NCI-H1436 treated with DMSO at 0.1 percent for 48 hours (cell line): ENCODE measurements at regions not wholly inside any gene's neighbourhood (a gene's known extent, or its start where the extent isn't known, plus 50 kb on each side); places are given as distances from the start of the nearest gene placed in this dataset.

Experiments
- DNase-seq: peaks from one replicate; lab custom pipeline; 2025; lab: John Stamatoyannopoulos, UW

DNA sequence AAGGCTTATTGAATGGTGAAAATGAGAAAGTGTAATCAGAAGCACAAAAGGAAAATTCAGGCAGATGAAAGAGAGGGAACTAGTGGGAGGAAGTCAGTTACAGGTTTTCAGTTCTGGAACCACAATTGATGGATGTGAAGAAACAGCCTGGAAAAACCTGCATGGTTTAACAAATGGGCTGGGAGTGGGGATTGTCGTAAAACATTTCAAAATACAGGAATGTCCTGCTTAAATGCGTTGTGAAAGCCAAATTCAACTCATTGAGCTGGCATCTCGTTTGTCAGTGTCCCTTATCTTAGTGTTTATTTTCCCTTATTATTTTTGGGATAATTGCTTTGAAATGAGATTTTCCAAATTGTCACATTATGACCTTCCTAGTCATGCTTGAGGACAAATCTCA, 106.5 kb upstream of the RFC3 start:
- DNase-seq = no peak

DNA sequence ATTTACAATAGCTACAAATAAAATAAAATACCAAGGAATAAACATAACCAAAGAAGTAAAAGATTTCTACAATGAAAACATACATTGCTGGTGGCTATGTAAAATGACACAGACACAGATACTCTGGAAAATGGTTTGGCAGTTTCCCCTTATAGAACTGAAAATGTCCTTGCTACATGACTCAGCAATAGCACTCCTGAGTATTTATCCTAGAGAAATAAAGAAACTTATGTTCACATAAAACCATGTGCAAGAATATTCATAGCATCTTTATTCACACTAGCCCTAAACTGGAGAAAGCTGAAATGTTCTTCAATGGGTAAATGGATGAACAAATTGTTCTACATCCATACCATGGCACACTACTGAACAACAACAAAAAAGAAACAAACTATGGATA, 100.2 kb upstream of the RFC3 start:
- DNase-seq = no peak

DNA sequence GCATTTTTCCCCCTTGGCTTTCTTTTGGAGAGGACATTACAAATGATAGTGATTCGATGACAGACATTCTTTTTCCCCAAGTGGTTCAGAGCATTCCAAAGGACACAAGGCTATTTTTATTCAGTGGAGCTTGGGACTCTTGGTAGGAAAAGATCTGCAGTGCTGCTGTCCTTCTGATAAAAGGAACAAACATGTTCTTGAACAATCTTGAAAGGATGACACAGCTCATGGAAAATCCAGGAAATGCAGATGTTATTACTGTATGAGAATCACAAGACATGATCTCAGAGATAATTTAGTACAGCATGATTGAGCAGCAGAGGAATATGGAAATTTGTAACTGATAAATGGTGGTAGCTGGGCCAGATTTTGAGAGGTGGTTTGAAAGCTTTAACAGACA, 96.2 kb upstream of the RFC3 start:
- no peak for DNase-seq

DNA sequence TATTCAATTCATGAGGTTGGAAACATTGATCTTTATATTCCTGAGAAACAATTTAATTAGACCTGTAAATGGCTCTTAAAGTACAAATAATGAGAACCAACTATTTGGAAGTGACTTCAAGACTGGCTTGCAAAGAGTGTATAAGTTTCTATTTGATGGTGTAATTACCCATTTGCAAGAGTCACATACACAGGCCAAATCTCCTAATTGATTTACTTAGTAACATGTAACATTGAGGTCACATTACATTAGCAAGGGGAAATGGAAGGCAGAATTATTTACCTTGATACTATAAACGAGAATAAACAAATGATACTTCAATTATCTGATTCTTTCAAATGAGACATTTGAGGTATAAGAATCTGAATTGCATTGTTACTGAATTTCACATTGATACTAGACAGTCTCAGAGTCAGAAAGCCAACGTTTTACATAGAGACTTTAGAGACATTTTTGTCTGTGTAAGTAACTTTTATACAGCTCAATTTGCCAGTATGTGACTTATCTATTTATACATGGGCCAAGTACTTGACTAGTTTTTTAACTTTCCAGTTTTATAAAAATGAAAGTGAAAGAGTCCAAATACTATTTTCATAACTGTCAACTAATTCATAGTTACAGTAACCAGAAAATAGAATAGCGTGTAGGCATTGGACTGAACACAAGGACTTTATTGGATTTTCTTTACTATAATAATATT, 95.6 kb upstream of the RFC3 start:
- no peak for DNase-seq

DNA sequence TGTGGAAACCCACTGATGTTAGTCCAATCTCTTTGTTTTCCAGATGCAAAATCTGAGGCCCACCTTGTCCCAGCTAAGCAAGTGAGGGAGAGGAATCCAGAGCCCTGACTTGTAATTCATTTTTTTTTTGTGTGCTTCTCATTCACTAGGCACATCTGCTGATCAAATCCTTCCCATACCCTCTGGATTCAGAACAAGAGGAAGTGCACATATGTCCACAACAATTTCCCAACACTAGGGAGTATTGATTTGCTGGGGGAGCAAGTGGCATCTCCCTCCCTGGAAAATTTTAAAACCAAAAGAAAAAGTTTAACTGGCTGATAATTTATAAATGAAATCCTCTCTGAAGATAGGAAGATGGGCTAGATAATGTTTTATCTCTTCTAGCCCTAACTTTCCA, 94.6 kb upstream of the RFC3 start:
- DNase-seq = no peak

DNA sequence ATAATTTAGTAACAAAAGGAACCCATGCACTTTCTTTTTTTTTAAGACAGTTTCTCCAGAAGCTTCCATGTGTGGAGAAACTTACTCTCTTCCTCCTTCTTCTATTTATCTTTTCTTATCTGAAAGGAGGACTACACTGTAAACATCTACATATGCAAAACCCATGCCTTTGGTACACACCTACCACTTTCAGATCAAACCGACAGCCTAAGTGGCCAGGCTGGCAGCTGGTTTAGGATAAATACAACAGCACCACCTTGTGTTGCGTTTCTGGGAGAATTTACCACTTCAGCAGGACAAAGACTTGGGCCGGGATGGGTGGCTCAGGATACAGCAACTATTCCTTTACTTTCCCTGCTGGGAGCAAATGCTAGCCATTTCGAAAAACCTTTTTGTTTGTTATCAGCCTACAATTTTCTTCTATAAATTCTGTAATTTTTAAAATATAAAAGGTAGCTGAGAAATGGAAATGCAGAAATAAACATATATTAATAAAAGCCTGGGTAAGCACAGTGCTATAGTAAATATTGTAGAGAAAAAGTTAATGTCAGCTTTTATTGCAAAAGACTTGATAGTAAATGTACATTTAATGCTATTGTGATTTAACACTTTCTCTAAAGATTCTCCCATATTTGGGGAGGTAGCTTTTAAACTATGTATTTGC, 94.0 kb upstream of the RFC3 start:
- DNase-seq = no peak

DNA sequence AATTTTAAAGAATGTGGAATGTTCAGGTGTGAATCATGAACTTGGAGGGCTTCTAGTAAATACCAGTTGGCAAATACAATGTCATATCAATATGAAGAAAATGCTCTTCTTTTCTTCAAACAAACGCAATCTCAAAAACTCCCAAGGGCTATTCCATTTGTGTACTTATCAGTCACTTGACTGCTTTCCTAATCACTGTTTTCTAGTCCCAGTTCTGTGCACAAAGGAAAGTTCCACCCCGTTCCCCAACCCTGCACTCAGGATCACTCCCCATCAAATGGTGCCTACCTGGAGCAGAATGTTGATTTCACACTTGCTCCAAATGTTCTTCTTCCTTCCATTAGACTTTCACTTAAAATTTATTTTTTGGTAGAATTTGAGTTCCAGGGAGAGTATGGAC, 92.6 kb upstream of the RFC3 start:
- DNase-seq = no peak

DNA sequence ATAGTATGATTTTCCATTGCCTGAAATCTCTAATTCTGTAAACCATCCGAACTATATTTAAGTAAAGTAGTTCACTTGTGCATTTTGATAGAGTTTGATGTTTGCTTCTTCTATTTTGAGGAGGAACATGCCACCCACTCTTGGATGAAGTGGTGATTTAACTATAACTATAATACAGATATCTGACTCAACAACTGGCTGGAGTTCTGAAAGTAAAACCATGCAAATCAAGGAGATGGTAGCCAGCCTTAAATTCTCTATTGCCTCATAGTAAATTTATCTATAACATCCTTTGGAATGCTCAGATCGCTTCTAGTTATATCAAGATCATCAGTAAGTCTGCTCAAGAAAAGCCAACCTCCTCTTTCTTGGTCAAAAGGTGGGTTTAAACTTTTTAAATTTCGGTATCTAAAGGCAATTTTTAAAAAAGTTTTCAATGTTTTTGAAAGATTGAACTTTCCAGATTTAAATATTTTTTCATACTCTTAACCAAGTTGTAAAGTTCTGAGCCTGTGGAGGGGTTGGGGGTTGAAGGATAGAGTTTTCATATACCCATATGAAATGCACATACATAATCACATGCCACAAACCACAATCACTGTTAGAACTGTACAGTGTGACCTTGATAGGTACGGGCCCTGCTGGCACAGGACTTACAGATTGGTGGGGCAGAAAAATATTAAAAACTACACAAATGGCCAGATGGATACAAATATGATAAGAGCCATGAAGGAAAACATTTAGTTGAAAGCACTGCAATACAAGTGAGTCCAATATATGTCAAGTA, 90.5 kb upstream of the RFC3 start:
- DNase-seq = no peak

DNA sequence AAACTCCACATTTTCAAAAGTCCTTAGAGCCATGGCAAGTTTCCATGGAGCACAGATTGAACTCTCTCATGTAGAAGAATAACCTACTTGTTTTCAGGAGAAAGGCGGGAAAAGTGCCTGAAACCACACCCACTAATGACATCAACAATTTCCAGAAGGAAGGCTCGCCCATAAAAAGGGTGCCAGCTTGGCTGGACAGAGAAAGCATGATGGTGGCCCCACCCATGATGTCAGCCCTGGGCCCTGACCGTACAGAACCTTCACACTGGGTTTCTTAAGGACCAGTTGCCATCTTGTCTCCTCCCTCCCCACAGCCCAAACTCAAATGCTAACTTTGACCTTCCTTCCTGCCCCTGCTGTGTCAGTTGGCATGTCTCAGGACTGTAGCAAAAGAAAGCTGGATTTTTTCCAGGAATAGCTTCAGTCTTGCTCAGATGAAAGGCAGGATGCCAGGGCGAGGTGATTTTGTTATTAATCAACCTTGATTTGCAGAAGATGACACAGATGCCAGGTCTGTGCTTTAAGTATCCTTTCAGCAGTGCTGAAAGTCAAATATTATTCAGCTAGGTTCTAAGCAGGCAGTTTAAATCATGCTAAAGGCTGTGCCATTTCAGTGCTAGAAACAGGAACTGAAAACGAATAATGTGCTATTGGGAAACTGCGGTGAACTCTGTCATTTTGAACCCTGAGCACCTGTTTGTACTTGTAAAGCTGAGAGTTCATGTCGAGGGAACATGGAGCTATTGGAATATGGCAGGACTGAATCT, 89.5 kb upstream of the RFC3 start:
- DNase-seq = no peak

DNA sequence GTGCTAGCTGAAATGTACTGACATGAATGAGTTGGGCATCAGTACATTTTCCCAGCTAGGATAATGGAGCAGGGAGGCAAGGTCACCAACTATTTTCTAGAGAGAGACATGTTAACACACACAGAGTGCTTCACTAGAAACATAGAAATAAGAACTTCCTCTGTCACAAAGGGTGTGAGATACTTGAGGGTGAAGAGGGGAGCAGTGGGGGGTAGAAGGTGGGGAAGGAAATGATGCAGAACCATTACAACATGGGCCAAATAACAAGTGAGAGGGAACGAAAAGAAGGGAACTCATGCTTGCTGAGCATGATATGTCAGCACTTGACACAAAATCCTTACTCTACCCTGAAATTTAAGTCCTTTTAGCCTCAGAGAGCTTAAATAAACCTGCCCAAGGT, 87.8 kb upstream of the RFC3 start:
- DNase-seq = no peak

DNA sequence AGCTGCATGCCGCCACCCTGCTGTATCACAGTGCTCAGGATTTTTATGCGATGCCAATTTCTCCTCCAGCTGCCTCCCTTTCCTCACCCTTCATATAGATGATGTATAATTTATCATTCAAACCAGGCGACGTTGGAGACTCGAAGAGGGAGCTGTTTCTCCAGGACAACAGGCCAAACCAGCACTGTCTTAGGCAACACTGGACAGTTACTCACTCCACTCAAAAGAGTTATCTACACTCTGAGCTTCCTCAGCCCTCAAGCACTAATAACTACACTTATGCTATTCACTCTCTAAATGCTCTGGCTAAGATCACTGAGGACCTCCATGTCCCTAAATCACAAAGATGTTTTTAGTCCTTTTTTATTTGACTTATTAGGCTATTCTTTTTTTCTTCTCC, 87.3 kb upstream of the RFC3 start:
- no peak for DNase-seq

DNA sequence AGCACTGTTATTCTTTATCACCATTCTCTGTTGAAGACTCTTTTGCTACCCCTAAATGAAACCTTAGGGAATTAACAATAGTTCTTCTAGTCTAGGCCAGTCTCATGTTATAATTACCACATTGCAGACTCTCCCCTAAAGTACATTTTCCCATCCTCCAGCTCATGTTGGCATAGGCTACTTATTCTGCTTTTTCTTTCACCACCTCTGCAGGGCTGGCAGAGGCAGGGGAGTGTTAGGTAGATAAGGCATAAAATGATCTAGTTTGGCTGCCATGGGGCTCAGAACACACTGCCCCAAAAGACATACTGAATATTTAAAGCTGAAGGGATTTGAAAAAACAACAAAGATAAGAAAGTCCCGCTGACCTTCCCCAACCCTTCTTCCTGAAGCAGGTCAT, 82.7 kb upstream of the RFC3 start:
- no peak for DNase-seq

DNA sequence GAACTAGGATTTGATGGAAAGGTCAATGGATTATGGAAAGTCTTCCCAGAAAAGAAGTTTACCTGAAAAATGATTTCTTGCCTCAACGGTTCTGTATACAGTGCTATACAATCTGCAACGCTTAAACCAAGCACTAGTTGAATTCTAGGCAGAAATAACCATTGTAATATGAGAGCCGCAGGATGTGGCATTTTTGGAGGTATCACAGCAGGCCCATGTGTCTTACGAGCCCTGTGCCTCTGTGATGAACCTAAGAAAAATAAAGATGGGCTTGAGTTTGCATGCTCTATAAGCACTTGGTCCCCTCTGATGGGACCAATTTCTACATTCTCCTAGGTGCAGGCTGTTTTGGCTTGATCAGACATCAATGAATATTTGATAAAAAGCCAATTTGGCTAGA, 78.7 kb upstream of the RFC3 start:
- DNase-seq = no peak

DNA sequence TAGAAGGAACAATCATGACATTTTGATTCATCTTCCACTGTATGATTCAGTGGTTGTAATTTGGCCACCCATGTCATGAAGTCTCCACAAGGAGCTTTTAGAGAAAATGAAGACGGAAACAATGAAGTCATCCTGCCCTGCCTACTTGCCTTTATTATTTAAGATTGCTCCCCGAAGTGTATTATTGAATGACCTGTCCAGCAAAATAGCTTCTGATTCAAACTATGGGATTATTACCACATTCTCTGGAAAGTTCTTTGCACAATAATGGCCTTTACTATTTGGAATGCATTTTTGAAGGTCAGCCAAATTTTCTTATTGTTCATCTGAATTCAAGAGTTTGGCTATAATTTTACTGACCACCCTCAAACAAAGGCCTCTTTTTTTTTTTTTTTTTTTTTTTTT, 77.8 kb upstream of the RFC3 start:
- DNase-seq = no peak

DNA sequence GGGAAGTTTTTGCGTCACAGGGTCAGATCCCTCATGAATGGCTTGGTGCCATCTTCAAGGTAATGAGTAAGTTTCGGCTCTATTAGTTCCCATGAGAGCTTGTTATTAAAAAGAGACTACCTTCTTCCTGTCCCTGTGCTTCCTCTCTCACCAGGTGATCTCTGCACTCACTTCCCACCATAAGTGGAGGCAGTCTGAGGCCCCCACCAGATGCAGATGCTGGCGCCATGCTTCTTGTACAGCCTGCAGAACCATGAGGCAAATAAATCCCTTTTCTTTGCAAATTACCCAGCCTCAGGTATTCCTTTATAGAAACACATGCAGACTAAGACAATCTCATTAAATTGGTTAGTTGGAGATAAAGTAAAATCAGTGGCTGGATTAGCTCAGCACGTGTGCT, 75.6 kb upstream of the RFC3 start:
- no peak for DNase-seq

DNA sequence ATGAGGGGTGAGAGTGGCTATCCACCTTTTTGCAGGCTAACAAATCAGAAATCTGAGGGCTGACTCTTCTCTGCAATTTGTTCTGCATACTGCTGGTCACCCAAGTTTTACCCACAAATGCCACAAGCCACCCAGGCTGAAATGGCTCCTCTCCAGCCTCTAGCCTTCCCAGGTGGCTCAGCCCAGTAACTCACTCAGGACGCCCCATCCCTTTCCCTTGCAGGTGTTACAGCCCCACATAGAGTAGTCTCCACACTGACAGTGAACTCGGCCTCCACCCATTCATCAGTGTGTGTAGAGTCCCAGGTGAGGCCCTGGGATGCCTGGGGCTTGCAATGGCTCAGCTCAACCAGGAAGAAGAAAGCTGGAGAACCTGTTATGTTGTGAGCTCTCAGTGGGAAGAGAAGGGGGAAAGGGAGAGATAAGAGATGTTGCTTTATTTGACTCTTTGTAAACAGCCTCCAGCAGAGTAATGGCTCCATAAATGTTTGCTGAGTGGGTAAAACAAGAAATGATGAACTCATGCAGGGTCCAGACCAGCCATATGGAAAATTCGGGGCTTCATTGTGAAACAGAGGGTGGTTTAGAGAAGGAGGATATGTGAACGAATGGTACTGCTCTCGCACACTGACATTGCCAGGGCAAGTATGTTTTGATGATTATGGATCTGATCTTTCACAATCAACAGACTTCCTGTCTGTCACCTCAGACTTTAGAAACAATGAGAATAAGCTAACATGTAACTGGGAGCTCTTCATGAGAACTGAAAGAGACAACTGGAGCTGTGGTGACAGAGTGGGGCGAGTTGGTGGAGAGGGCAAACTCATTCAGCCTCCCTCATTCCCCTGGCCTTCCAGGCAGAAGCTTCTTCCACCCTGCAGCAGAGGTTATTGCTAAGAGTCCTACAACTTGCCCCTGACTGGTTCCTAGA, 74.2 kb upstream of the RFC3 start:
- DNase-seq = no peak

DNA sequence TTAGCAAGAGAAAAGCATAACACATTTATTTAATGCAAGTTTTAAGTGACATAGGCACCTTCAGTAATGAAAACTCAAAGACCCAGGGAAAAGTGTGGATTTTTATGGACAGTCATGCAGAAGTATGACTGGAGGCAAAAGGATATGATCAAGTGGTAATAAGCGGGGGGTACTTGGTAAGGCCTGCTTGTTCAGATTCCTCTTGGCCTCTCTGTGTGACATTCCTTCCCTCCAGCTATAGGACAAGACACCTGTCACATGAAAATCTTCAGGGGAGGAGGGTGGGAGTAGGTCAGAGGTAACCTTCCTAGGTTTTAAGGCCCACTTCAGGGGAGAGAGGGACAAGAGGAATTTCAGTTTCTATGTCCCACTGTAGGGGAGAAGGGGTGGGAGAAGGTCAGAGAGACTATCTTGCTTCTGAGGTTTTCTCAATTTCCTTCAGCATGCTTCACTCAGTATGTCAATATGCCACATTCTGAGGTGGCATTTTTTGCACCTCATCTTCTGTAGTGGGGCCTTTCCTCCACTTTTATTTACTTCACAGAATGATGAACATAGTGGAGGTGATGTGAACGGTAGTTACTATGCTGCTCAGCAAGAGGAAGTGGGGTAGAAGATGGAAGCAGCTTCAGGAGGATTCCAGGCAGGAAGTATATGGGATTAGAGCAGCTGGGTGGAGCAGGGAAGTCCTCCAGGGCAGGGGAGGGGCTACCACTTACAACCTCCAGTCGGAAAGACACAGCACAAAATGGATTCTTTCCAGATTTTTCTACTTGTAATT, 73.2 kb upstream of the RFC3 start:
- DNase-seq = no peak

DNA sequence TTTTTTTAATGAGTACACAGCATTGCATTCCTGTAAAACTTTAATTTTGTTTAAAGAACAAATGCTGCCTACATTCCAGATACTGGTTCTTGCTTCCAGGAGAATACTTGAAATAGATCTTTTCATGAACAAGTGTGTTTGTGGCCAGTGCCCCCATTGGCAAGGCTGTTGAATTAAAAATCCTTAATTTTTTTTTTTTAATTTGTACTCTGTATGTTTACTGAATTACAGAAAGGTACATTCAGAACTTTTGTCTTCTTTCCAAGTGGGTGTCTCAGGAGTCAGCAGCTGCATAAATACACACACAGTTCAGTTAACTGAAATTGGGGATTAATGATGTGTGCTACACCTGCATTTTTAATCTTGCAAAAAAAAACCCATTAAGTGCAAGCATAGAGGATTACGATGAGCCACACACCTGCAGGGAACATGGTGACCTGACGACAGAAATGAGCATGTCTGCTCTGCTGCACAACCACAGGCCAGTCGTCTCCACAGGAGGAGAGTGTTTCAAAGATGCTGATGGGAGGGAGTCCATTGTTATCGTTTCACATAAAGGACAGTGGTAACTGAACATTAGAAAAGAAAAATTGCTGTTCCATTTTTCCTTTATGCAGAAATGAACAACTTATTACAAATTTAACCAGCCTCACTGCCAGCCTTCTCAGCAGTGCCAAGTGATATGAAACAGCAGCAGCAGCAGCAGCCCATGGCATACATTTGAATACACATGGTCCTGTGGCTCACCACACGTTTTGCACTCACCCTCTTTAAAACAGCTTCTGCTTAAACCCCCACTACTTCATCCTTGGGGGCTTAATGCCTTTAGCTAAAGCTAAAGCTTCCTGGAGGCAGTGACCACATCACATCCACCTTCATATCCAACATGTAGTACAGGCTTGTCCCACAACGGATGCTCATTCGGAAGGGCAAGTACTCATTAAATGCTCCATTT, 72.3 kb upstream of the RFC3 start:
- no peak for DNase-seq

DNA sequence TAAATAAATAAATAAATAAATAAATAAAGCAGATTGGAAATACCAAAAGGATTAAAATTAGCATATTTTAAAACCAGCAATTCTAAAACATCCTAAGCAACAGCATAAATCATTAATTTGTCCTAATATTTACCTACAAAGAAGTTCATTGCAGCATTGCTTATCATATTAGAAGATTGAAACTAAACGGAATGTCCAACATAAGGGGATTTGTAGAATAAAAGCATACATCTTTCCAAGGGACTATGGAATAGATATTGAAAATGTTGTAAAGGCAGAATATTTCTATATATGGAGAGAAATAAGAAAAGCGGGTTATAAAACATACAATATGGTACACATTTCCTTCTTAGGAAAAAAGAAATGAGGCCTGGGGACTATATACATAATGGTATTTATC, 71.1 kb upstream of the RFC3 start:
- no peak for DNase-seq

DNA sequence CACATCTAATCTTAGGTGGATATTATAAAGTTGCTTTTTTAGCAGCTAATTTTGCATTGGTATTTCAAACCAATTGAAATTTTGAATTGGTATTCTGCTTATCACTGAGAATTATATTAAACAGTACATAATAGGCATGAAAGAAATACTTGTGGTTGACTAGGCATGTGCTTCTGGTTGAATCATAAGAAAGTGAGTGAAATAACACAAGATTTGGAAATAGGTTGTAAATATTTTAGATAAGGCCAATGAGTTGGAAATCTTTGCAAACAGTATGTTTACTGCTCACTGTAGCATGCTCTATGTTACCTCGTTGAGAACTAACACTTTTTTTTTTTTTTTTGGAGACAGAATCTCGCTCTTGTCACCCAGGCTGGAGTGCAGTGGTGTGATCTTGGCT, 66.8 kb upstream of the RFC3 start:
- DNase-seq = no peak
